ENCODE measurements at regions not wholly inside any gene's neighbourhood (a gene's known extent, or its start where the extent isn't known, plus 50 kb on each side); places are given as distances from the start of the nearest gene placed in this dataset.
"Not testable (repeated sequence)": the region's sequence is repeated elsewhere in the genome, so short reads cannot be mapped to it uniquely, and the experiment has no call there.

DNA sequence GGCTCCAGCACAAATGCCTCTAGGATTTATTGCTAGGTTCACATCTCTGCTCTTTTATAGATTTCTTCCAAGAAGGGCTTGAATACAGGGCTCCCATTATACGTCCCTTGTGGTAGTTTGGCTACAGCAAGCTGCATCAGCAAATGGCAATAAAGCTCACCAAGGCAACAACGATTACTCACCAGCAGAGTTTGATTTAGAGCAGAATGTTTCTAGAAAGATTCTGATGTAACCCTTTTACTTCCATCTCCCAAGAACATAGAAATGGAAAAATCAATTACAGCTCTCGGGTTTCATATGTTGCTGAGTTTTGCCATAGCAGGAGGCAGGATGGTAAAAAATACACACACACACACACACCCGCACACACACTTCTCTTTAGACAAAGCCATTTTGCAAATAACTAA is 124.2 kb upstream of the TNPO1 start:
- DNase-seq, result no peak

DNA sequence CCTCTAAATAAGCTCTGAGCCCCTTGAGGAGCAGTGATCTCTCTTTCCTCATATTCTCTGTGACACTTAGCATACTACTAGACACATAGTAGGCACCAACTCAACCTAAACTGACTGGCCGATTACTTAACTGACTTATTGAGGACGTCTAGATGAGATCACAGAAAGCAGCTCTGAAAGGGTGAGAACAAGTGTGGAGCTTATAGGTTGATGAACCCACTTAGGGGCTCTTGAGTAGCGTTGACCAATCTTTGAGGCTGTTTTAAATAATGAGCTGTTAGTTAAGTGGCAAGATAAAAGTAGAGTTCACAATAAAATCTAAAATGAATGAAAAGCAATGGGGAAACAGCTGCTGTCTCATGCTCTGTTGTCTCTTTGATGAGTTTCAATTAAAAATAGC is 124.7 kb upstream of the TNPO1 start:
- DNase-seq, result no peak

DNA sequence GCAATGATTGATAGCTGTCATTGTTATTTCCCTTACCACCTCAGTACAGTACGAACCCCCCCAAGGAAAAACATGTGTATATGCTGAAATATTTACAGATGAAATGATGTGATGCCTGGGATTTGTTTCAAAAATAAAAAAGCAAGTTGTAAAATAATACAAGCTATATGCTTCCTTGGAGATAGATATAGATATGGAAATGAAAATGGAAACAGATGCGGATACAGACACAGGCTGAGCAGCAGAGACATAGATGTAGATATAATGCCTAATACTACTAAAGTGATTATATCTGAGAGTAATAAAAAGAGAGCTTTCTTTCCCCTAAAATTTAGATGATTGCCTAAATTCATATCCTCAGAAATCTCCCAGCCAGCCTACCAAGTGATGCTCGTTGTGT is 127.5 kb upstream of the TNPO1 start:
- no peak for DNase-seq

DNA sequence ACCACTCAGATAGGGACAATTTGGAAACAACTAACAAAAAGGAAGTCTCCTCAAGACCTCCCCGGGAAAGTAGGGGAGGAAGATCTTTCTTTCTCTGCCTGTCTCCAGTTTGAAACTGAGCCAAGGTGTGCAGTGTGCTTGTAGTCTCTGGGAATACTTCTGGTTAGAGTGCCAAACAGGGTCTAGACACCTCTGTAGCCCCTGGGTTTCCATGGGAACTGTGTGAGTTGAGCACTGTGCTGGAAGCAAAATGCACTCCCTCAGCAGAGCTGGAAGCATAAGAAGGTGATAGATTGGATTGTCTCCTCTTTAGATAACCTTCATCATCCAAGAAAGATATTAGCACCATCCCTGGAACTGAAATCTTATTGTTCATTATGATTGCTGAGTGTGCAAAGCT is 129.2 kb upstream of the TNPO1 start:
- DNase-seq, result no peak

DNA sequence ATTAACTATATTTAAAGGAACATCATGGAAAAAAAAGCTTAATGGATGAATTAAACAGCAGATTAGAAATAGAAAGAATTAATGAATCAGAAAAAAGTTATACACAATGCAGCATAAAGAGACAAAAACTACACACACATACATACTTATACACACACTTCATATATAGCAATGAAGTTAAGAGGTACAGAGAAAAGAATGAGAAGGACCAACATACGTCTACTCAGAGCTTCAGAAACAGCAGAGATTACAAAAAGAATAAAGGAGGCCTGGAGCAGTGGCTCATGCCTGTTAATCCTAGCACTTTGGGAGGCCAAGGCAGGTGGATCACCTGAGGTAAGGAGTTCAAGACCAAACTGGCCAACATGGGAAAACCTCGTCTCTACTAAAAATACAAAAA is 133.9 kb upstream of the TNPO1 start:
- no peak for DNase-seq

DNA sequence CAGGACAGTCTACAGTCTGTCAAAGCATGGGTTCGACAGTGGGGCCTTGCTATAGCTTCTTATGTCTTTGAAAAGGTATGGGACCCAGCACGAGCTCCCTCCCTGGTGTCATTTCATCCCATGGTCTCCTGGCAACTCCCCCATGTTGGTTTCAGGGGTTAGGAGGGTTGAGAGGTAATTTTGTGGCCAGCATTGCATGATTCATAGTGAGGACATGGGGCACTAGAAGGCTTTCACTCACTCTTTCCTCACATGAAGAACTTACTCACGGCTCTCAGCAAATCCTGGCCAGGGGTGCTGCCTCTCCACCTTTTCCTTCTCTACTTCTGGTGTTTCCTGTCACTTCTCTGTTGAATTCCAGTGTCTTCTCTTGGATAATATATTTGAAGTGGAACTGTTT is 134.7 kb upstream of the TNPO1 start:
- no peak for DNase-seq

DNA sequence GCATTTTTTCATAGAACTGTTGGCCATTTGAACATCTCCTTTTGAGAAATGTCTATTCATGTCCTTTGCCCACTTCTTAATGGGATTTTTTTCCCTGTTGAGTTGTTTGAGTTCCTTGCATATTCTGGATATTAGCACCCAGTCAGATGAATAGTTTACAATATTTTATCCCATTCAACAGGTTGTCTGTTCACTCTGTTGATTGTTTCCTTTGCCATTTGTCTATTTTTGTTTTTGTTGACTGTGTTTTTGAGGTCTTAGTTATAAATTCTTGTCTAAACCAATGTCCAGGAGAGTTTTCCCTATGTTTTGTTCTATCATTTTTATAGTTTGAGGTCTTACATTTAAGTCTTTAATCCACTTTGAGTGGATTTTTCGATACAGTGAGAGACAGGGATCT is 139.0 kb upstream of the TNPO1 start:
- DNase-seq, result no peak

DNA sequence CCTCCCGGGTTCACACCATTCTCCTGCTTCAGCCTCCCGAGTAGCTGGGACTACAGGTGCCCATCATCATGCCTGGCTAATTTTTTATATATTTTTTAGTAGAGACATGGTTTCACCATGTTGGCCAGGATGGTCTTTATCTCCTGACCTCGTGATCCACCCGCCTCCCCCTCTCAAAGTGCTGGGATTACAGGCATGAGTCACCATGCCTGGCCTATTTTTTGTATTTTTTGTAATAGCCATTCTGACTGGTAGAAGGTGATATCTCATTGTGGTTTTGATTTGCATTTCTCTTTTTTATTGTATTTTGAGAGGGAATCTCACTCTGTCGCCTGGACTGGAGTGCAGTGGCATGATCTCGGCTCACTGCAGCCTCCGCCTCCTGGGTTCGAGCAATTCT is 139.6 kb upstream of the TNPO1 start:
- DNase-seq, result not testable (repeated sequence)

DNA sequence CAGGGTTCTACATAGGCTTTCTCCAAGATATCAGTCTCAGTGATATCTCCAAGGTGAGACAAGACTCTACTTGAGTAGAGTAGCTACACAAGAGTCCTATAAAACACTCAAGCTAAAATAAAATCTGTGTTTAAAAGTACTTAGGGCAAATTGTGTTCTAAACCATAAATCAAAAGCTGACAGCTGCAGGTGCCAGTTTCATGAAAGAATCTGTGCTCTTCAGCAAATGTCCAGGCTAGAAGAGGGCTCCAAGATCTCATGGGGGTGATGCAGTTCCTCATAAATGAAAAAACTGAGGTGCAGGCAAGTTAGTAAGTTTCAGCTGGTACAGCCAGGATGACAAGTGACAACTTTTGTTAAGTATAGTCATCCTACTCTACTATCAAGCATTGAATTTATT is 142.8 kb upstream of the TNPO1 start:
- DNase-seq, result no peak

DNA sequence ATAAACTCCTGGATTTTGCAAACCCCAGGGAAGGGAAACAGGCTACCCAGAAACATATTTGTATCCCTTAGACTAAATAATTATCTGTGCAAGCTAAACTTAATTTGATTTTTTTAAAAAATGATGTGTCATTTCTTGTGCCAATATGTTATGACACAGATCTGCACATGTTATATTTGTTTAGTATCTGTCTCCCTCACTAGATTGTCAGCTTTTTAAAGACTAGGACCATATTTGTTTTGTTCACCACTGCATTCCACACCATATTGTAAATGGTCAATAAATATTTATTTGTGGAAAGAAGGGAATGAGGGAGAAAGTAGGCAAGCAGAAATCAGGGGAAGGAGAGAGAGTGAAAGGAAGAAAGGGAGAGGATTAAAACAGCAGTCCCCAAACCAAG is 143.3 kb upstream of the TNPO1 start:
- DNase-seq, result no peak

DNA sequence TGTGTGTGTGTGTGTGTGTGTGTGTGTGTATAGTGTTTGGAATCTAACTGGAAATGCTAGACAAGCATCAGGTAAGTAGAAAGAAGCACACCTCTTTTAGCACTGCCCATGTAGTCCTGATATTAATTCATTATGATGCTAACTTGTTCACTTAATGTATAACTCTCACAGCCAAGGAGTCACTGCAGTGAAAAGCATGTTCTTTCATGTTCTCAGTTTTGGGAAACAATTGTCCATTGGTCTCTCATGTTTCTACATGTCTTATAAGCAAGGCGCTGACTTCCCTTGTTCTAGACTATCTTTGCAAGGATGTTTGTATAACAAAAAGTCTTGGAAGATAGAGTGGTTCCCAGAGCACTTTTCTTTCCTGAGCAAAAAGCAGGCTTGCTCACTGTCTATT is 148.8 kb upstream of the TNPO1 start:
- DNase-seq, result no peak

DNA sequence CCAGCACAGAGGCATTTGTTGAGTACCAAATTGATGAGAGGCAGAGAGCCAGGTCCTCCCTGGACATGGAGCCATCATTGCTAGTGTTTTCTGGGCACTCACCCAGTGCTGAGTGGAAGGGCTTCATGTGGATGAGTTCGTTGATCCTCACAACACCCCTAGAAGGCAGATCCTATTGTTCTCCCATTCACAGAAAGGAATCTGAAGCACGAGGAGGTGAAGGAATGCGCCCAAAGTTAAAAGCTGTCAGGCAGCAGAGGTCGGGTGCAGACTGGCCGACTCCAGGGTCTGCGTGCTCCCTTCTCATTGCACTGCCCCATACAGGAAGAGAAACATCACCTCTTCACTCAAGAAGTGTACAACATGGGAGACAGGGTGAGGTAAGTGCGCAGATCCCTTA is 153.5 kb upstream of the TNPO1 start:
- DNase-seq, result no peak

DNA sequence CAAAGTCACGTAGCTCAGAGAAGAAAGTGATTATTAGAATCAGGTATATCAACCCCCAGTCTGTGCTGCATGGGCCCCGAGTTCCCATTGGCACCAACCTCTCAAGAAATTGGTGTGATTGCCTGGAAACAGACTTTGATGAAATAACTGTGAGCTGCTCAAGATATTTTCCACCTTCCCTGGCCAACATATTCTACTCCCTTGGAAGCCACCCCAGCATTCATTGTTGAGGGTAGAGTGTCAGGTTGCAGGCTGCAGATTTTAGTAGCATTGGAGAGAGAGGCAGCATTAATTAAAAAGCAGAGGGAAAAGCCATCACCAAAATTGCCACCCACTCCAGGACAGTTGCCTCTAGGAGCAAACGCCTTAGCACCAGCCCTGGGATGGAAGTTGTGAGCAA is 154.2 kb upstream of the TNPO1 start:
- DNase-seq, result no peak

DNA sequence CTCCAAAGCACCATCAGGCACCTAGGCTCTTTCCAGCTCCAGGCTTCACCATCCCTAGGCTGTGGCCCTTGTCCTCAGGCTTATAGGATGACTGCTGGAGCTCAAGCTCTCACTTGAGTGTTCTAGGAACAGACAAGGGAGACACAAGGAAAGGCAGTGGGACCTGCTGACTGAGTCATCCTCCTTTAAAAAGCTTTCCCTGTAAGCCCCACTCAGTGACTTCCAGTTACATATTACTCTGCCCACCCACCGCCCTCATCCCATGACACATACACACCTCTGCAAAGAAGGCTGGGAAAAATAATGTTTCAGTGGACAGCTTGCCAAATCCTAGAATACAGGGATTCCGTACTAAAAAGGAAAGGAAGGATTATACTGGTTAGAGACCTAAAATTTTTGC is 154.2 kb upstream of the ZNF366 start:
- DNase-seq, result peak; percentile 77

DNA sequence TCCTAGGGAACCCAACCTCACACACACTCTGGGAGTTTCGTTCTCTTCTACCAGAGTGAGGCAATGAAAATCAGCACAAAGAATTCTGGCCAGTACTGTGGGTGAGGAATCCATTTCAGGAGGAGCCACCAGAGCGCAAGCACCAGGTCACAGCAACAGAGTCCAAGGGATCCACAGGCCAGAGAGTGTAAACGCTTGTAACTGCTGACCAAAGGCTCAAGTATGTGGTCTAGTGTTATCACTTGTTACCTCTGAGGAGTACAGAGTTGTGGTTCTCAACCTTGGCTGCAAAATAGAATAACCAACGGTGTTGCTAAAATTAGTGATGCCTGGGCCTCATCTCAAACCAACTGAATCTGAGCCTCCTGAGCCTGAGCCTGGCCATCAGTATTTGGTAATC is 152.5 kb upstream of the ZNF366 start:
- no peak for DNase-seq

DNA sequence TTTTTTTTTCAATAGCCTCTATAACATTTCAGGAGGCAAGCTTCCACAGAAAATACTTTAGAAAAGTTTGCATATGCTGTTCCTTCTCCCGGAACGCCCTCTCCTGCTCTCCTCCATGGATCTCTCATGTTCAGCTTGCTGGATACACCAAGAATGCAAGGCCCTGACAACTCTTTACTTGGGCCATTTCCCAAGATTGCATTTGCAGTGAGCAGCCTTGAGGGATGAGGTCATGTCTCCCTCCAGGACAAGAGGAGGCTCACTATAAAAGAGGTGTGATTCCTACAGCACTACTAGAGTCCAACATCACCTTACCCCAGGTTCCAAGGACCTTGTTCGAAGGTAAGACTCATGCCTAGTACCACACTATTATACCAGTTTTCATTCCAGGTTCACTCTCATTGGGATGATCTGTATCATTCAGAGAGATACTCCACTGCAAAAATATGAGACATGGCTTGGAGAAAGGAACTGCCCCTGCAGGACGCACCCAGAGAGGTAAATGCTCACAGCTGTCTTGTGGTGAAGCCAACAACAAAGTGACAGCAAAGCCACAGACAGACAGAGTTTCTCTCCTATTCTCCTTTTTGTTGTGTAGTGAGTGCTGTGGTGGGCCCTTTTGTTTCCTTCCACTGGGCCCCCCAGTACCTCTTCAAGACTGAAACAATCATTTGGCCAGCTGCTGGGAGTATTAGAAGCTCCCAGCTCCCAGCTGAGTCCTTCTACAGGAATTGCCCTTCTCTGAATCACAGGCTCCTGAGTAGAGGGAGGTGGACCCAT is 151.7 kb upstream of the ZNF366 start:
- no peak for DNase-seq

DNA sequence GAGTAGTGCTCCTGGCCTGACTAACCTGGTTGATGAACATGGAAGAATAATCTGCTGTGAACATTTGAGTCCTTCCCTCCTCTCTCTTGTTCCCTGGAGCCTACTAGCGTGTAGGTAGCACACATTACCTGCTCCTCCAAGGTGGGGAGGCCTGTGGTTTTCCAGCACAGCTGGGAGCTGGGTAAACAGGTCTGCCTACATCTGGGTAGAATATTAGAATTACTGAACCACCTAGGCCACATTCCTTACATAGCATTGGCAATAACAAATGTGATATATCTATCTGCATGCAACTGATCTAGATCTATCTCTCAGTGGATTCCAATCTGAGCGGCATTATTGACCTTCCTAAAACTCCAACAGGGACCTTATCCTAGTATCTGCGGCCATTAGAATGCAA is 151.0 kb upstream of the ZNF366 start:
- DNase-seq, result no peak

DNA sequence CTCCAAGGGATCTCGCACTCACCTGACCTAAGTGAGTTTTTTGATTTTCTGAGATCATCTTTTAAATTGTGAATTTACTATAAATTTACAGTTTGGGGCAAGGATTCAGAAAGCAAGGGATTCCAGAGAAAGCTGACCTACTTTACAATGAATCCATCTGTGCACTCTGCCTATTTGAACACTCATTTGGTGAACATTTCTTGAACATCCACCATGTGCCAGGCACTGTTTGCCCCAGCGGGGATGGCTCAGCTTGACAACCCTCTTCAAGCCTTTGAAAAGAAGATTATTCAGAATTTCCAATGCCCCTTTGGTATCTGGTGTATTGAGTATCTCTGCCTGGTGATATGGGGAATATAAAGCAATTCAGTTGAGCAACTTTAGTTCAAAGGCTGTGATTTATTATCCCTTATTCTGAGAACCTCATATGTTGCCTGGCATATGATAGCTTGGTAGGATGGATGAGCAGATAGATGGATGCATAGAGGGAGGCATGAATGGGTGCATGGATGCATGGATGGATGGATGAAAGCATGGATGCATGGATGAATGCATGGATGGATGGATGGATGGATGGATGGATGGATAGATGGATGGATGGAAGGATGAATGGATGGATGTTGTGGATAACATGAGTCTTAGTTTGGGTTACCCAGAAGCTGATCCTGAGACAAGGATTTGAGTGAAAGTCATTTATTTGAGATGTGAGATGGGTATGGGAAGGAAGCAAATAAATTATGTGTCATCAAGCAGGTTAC is 149.7 kb upstream of the ZNF366 start:
- DNase-seq, result no peak

DNA sequence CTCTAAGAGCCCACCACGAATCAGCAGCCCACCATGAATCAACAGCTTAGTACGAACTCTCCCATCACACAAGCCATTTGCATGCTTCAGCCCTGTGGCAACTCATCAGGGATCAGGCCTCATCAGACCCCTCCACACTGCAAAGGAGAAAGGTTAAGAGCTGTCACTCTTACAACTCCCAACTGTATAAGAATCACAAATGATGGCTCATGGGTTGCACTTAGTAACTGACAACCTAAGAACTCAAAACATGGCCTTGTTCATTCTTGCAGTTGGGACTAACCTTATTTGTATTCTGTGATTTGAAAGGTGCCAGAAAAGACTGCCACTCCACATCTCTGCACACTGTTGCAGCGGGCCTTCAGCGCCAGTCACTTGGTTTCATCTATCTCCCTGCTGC is 149.1 kb upstream of the ZNF366 start:
- no peak for DNase-seq

DNA sequence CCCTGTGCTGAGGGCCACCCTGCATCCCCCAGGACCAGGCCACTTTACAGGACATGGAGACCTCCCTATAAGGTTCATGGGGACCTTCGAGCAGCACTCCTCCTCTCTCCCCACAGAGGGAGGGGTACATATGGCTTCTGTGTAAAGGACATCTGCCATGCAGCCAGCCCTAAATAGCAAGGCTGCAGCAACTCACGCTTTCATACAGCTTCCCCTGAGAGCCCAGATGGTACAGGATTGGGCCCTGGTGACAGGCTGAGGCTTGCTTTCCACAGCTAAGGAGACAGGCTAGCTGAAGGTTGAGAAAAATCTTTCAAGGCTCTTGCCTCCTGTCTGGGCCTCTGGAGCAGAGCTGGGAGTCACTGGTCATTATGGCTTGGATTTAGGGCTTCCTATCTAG is 147.0 kb upstream of the ZNF366 start:
- no peak for DNase-seq

DNA sequence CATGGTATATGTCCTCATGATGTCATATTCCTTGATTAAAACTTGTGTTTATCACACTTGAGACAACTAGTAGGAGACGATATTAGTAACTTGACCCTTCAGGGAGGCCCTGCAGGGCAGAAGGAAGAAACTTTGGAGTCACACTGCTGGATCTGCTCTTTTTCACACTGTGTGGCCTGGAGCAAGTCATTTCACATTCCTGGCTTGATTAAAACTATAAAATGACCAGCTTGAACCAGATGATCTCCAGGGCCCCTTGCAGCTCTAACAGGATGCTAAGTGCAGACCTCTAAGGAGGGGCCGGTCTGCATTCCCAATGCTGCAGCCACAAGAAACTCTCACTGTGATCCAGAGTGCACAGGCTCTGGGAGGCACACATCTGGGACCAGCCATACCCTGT is 146.4 kb upstream of the ZNF366 start:
- DNase-seq, result peak; percentile 91

DNA sequence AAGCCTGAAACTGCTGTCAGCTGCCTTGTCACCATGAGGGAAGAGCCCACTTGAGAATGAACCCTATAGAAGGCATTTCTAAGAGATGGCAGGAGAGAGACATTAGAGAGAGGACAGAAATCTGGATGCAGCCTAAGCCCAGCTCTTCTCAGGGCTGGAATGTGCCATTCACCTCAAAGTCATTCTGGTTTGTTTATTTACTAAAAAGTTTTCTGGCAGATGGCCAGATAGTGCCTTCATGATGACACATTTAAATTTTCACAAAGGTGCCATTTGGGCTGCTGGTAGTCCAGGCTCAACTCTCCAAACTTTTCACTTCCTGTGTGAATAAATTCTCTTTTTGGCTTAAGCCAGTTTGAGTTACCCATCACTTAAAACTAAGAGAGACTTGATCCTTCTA is 144.6 kb upstream of the ZNF366 start:
- no peak for DNase-seq

DNA sequence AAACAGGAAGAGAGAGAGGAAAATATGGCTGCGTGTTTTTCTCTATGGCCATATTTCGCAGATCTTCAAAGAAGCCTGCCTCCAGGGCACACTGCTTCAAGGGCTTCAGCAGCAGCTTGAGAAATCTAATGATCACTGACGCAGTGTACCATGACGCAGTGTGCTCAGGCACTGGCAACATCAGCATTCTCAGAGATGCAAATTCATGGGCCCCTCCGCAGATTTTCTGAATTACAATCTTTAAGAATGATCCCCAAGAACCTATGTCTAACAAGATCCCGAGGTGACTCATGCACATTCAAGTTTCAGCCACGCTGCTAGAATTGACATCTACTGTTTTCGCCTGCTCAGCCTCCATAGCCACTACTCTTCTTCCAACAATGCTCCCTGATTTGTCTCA is 143.9 kb upstream of the ZNF366 start:
- DNase-seq, result no peak

DNA sequence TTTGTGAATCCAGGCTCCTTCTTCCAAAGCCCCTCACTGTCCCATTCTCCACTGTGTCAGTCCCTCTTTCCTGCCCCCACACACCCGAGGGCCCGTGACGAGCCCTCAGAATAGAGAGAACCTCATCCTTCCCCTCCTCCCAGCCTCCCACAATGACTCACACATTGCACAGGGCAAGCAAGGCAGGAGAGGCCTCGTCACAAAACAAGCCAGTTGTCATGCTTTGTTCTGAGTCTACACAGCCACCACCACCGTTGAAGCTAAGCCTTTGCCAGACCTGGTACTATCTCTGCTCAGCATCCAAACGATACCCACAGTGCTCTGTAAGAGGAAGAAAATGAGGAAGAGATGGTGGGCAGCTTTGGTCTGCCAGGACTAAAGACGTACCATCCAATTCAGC is 142.2 kb upstream of the ZNF366 start:
- DNase-seq, result peak; percentile 83

DNA sequence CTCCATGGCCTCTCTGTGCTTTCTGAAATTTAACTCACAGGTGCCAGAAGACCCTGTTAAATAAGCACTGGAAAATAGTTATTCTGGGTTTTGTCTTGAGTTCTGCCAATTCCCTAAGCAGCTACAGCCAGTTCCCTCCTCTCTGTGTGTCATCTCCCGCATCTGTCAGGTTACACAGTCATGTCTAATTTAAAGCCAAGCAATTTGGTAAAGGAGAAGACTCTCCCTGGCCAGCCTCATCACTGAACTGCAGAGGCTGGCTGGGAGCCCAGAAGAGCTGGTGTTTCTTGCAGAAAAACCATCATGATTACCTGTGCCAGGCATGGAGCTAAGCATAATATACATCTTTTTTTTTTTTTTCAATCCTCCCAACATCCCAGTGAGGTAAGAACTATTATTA is 141.3 kb upstream of the ZNF366 start:
- no peak for DNase-seq

All from islet precursor cell (in vitro differentiated cells).